ENCODE measurements at regions not wholly inside any gene's neighbourhood (a gene's known extent, or its start where the extent isn't known, plus 50 kb on each side); places are given as distances from the start of the nearest gene placed in this dataset.

DNA sequence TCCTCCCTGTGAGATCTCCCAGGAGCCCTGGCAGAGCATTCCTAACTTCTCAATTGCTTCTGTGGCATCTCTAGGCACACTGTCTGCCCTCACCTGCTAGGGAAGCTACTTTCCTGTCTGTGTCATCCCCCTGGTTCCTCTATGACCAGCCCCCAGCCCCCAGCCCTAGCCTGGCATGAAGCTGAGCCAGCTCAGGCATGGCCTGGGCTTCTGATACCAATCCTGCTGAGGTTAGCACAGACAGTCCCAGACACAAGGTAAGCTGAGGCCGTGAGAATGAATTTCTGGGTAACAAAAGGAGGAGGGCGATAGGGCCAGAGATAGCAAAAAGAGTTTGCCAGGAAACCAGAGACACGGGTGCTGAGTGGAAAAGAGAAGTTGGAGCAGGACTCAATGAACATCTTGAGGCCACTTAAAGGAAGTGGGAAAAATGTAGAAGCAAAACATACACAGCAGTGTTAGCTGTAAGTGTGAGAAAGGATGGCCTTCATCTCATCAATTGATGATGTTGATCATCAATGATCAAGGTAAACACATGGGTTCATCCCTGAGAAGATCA is 87.6 kb upstream of the PICALM start:
- Histone ChIP-seq H3K36me3 (no peaks in the 10 kb centered on the region), H3K4me1 (peaks cover 0 to 14% of the 10 kb centered on the region in 2 donors), H3K27me3 (no peaks in the 10 kb centered on the region), H3K9me3 (no peaks in the 10 kb centered on the region), H3K4me3 (no peak overlapping the region), H3K27ac (peak overlapping the region in 1 of 2 donors; percentile 11)
- no peak for DNase-seq (ENCODE audit: low spot score in 2 of 2)
- TF ChIP-seq, protein P1, sequence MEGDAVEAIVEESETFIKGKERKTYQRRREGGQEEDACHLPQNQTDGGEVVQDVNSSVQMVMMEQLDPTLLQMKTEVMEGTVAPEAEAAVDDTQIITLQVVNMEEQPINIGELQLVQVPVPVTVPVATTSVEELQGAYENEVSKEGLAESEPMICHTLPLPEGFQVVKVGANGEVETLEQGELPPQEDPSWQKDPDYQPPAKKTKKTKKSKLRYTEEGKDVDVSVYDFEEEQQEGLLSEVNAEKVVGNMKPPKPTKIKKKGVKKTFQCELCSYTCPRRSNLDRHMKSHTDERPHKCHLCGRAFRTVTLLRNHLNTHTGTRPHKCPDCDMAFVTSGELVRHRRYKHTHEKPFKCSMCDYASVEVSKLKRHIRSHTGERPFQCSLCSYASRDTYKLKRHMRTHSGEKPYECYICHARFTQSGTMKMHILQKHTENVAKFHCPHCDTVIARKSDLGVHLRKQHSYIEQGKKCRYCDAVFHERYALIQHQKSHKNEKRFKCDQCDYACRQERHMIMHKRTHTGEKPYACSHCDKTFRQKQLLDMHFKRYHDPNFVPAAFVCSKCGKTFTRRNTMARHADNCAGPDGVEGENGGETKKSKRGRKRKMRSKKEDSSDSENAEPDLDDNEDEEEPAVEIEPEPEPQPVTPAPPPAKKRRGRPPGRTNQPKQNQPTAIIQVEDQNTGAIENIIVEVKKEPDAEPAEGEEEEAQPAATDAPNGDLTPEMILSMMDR (IDR thresholded peaks at IDR 0.05), result no peak
- intact Hi-C loops (cut with DNase I), result no loop called here

DNA sequence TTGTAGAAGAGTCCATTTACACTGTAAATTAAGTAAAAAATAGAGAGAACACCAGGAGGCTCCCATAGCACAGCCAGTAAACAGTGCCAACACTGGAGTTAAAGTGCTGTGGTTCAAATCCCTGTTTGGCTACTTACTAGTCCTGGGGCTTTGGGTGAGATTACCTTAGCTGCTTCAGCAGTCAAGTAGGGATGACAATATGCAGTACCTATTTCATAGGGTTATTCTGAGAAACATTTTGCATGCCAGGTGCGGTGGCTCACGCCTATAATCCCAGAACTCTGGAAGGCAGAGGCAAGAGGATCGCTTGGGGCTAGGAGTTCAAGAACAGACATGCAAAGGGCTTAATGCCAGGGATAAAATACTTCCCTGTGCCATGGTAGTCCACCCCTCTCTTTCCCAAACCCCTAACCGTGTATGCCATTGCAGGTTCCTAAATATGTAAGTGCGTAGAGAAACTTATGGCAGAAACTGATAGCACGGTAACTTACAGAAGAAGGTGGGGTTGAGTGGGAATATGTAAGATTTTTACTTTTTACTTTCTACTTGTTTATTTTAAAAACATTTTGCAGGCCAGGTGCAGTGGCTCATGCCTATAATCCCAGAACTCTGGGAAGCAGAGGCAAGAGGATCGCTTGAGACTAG is 86.4 kb upstream of the PICALM start:
- Histone ChIP-seq H3K36me3 (no peaks in the 10 kb centered on the region), H3K4me3 (no peak overlapping the region), H3K27ac (no peak overlapping the region), H3K9me3 (no peaks in the 10 kb centered on the region), H3K4me1 (peaks cover 7 to 26% of the 10 kb centered on the region in 2 donors), H3K27me3 (no peaks in the 10 kb centered on the region)
- intact Hi-C loops (cut with DNase I), result no loop called here
- DNase-seq (ENCODE audit: low spot score in 2 of 2), result no peak
- TF ChIP-seq, protein P1 (IDR thresholded peaks at IDR 0.05), result no peak

DNA sequence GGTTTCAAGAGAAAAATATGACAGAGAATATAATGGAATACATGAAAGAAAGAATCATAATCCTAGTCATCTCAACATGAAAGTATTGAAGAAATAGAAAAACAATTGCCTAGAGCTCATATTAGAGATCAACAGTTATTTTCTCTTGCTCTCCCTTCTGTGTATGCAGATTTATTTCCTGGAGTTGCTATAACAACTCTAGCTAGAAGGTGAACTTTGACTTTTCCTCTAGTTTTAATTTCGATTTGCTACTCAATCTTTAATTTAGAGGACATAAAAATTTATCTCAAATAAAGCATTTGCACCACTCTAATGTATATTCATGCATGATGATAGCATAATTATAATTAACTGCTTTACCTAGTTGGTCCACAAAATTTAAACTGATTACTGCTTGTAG is 84.6 kb upstream of the PICALM start:
- no peaks in the 10 kb centered on the region for H3K36me3 ChIP-seq
- H3K4me1 ChIP-seq, result peaks cover 7 to 30% of the 10 kb centered on the region in 2 donors
- no peaks in the 10 kb centered on the region for H3K27me3 ChIP-seq
- no peak for DNase-seq (ENCODE audit: low spot score in 2 of 2)
- intact Hi-C loops (cut with DNase I), result no loop called here
- H3K4me3 ChIP-seq, result no peak overlapping the region
- H3K27ac ChIP-seq, result peak overlapping the region; percentile 71 to 82
- TF ChIP-seq, protein P1 (IDR thresholded peaks at IDR 0.05), result no peak
- no peaks in the 10 kb centered on the region for H3K9me3 ChIP-seq

DNA sequence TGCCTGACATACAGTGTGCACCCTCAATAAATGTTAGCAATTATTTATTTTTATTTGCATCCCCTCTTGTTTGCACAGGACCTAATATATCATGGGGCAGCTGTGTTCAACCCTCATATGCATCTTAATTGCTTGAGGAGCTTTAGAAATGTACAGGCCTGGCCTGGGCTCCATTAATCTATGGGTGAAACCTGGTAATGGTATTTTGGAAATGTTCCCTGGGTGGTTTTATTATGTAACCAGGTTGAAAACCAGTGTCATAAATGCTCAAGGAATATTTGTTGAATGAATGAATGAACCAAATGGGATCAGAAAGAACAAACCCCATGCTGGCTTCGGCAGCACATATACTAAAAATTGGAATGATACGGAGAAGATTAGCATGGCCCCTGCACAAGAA is 84.0 kb upstream of the PICALM start:
- Histone ChIP-seq H3K9me3 (no peaks in the 10 kb centered on the region), H3K27ac (peak overlapping the region; percentile 71 to 82), H3K4me3 (no peak overlapping the region), H3K4me1 (peaks cover 7 to 30% of the 10 kb centered on the region in 2 donors), H3K36me3 (no peaks in the 10 kb centered on the region), H3K27me3 (no peaks in the 10 kb centered on the region)
- intact Hi-C loops (cut with DNase I), result no loop called here
- DNase-seq (ENCODE audit: low spot score in 2 of 2), result no peak
- TF ChIP-seq, protein P1 (IDR thresholded peaks at IDR 0.05), result no peak

DNA sequence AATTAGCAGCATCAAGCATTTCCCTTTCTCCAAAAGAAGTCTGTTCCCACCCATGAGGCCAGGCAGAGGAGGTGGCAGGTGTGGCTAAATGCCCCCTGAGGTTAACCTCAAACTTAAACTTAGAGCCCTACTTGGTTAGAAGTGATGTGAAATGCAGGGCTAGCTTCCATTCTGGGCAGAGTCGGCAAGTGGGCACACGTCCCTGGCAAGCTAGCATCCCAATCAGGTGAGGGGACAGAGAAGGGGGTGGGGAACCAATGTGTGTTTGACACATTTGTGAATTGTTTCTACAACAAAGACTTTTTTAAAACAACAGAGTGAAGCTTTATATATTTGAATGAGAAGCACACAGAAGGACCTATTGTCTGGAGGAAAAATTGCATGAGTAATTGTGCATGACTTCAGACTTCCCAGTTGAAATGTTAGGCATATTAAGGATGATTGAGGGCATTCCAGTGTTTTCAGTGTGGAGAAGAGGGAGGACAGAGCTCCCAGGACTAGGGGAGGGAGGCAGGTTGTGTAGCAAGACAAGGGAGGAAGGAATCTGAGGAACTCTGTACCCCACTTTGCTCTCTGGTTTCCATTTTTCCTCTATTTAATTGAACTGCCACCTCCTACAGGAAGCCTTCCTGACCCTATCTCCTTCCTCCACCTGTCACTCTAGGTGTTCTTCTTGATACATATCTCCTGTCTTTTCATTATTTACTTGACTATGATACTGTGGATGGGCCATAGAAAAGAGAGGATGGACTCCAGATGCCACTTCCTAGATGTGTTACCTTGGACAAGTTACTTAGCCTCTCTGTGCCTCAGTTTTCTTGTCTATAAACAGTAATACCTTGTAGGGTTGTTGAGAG is 83.3 kb upstream of the PICALM start:
- peaks cover 7 to 30% of the 10 kb centered on the region in 2 donors for H3K4me1 ChIP-seq
- no peaks in the 10 kb centered on the region for H3K27me3 ChIP-seq
- no peak overlapping the region for H3K4me3 ChIP-seq
- DNase-seq (ENCODE audit: low spot score in 2 of 2), result no peak
- intact Hi-C loops (cut with DNase I), result no loop called here
- no peaks in the 10 kb centered on the region for H3K9me3 ChIP-seq
- TF ChIP-seq, protein P1 (IDR thresholded peaks at IDR 0.05), result no peak
- H3K36me3 ChIP-seq, result no peaks in the 10 kb centered on the region
- peak overlapping the region; percentile 71 to 82 for H3K27ac ChIP-seq

Measured in ascending aorta (tissue), 2 donors.